ENCODE measurements at regions not wholly inside any gene's neighbourhood (a gene's known extent, or its start where the extent isn't known, plus 50 kb on each side); places are given as distances from the start of the nearest gene placed in this dataset.

GRCh38 chr6:11341303-11341702 is 108.8 kb upstream of the NEDD9 start:
- H3K4me1 ChIP-seq (ENCODE audit: control insufficient read depth, insufficient read depth, low read length), result no peaks in the 10 kb centered on the region
- no peak for TF ChIP-seq HOXC10 (CRISPR knock-in tag; IDR thresholded peaks at IDR 0.05)
- TF ChIP-seq ZNF501 (tag by site-specific recombination; IDR thresholded peaks at IDR 0.05), result no peak
- TF ChIP-seq ZNF292 (tag by site-specific recombination; IDR thresholded peaks at IDR 0.05; ENCODE audit: borderline replicate concordance, low read depth), result no peak
- TF ChIP-seq KLF10 (tag by site-specific recombination; IDR thresholded peaks at IDR 0.05), result no peak
- no peak for TF ChIP-seq ZNF114 (tag by site-specific recombination; IDR thresholded peaks at IDR 0.05)
- no peak for TF ChIP-seq ZNF146 (tag by site-specific recombination; IDR thresholded peaks at IDR 0.05)
- TF ChIP-seq ZNF16 (tag by site-specific recombination; IDR thresholded peaks at IDR 0.05; ENCODE audit: low read depth), result no peak
- TF ChIP-seq YY2 (tag by site-specific recombination; IDR thresholded peaks at IDR 0.05), result no peak
- TF ChIP-seq KLF1 (tag by site-specific recombination; IDR thresholded peaks at IDR 0.05), result no peak
- TF ChIP-seq ZNF664 (tag by site-specific recombination; IDR thresholded peaks at IDR 0.05), result no peak
- no peak for TF ChIP-seq IKZF3 (tag by site-specific recombination; IDR thresholded peaks at IDR 0.05)
- TF ChIP-seq ZSCAN16 (tag by site-specific recombination; IDR thresholded peaks at IDR 0.05), result no peak
- no peak for TF ChIP-seq ZNF623 (tag by site-specific recombination; IDR thresholded peaks at IDR 0.05)
- no peak for TF ChIP-seq ZNF777 (tag by site-specific recombination; IDR thresholded peaks at IDR 0.05; ENCODE audit: borderline replicate concordance)
- no peak for TF ChIP-seq ZIC2 (tag by site-specific recombination; IDR thresholded peaks at IDR 0.05)
- no peak for TF ChIP-seq ZNF48 (tag by site-specific recombination; IDR thresholded peaks at IDR 0.05)
- no peak for TF ChIP-seq SP7 (tag by site-specific recombination; IDR thresholded peaks at IDR 0.05)
- TF ChIP-seq AEBP2 (tag by site-specific recombination; IDR thresholded peaks at IDR 0.05; ENCODE audit: borderline replicate concordance), result no peak
- no peak for TF ChIP-seq ZNF561 (tag by site-specific recombination; IDR thresholded peaks at IDR 0.05; ENCODE audit: borderline replicate concordance)
- no peaks in the 10 kb centered on the region for H3K9me3 ChIP-seq (ENCODE audit: control insufficient read depth, insufficient read depth, low read depth, low read length)
- CTCF ChIA-PET, result no interaction called here
- H3K36me3 ChIP-seq (ENCODE audit: control insufficient read depth in 2 of 2, insufficient read depth in 1 of 2, low read length in 2 of 2), result no peaks in the 10 kb centered on the region
- POLR2A ChIA-PET, result no interaction called here
- no peak overlapping the region for H3K4me3 ChIP-seq (ENCODE audit: low read depth, low read length)
- no peak overlapping the region for H3K27ac ChIP-seq (ENCODE audit: extremely low read depth, low read depth, low read length)

GRCh38 chr6:11339380-11339779 is 106.9 kb upstream of the NEDD9 start:
- H3K4me3 ChIP-seq (ENCODE audit: low read depth, low read length), result no peak overlapping the region
- H3K27ac ChIP-seq (ENCODE audit: extremely low read depth, low read depth, low read length), result no peak overlapping the region
- no peaks in the 10 kb centered on the region for H3K9me3 ChIP-seq (ENCODE audit: control insufficient read depth, insufficient read depth, low read depth, low read length)
- CTCF ChIA-PET, result interaction anchor here (1.6 kb wide), 1 partner anchor 157 kb away, joined by 5 read pairs; no protein-coding TSS in a partner anchor
- no peaks in the 10 kb centered on the region for H3K4me1 ChIP-seq (ENCODE audit: control insufficient read depth, insufficient read depth, low read length)
- POLR2A ChIA-PET, result no interaction called here
- TF ChIP-seq ZNF580 (tag by site-specific recombination; IDR thresholded peaks at IDR 0.05) (no peak), GLIS2 (tag by site-specific recombination; IDR thresholded peaks at IDR 0.05) (no peak), ZBTB20 (tag by site-specific recombination; IDR thresholded peaks at IDR 0.05) (no peak), ZNF501 (tag by site-specific recombination; IDR thresholded peaks at IDR 0.05) (no peak), SP7 (tag by site-specific recombination; IDR thresholded peaks at IDR 0.05) (no peak), ZNF280D (tag by site-specific recombination; IDR thresholded peaks at IDR 0.05) (no peak), ZEB2 (tag by site-specific recombination; IDR thresholded peaks at IDR 0.05) (no peak), ZNF324 (tag by site-specific recombination; IDR thresholded peaks at IDR 0.05) (no peak), ZNF768 (tag by site-specific recombination; IDR thresholded peaks at IDR 0.05) (no peak)
- H3K36me3 ChIP-seq (ENCODE audit: control insufficient read depth in 2 of 2, insufficient read depth in 1 of 2, low read length in 2 of 2), result no peaks in the 10 kb centered on the region
